Skin epidermis (tissue), 12 donors: ENCODE measurements at regions not wholly inside any gene's neighbourhood (a gene's known extent, or its start where the extent isn't known, plus 50 kb on each side); places are given as distances from the start of the nearest gene placed in this dataset.

Experiments used
- H3K27ac ChIP-seq, 21 experiments: fragments of 200-600 bp; sonication (generic) in 11 of 21; one replicate each; pipeline ENCODE4 v1.5.0; 2020; ENCODE audit warnings: mild to moderate bottlenecking in 3 of 21, inconsistent platforms in 2 of 21, moderate library complexity in 2 of 21
- H3K4me3 ChIP-seq, 7 experiments: fragments of 200-600 bp; sonication (generic) in 2 of 7; one replicate each; pipeline ENCODE4 v1.5.0; 2020; ENCODE audit warnings: inconsistent platforms in 2 of 7, mild to moderate bottlenecking in 2 of 7, moderate library complexity in 1 of 7

- H3K4me3 ChIP-seq, result no peak overlapping the region
- H3K27ac ChIP-seq, result no peak overlapping the region
Observed at GRCh38 chr2:56444339-56444738, 260.5 kb downstream of the CCDC85A start.

- no peak overlapping the region for H3K27ac ChIP-seq
Observed at GRCh38 chr2:56448403-56449001, 264.7 kb downstream of the CCDC85A start.

DNA sequence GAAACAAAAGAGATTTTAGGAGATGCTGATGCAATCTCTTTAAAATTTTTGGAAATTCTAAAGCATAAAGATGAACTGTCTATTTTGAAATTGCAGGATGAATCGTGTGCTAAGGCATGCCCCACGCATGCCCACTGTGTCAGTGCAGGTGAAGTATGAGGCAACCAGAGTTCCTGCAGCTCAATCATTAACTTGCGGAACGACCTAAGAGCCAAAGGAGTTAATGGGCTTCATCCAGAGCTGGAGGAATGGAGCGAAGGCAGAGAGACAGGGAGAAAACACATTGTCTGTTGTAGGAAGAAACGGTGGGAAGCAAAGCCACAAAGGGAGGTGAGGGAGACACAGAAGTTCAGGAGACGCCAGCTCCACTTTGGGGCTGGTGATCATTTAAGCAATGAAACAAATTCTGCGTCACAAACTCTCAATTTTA is 265.2 kb downstream of the CCDC85A start:
- Histone ChIP-seq H3K4me3 (no peak overlapping the region), H3K27ac (no peak overlapping the region)

More at GRCh38 chr2:56448403-56449001, 264.7 kb downstream of the CCDC85A start:
- H3K4me3 ChIP-seq, result no peak overlapping the region

GRCh38 chr2:56449449-56449860 is 265.7 kb downstream of the CCDC85A start:
- no peak overlapping the region for H3K4me3 ChIP-seq
- H3K27ac ChIP-seq, result no peak overlapping the region

GRCh38 chr2:56450047-56450446 is 266.3 kb downstream of the CCDC85A start:
- H3K27ac ChIP-seq, result no peak overlapping the region
- no peak overlapping the region for H3K4me3 ChIP-seq

- no peak overlapping the region for H3K4me3 ChIP-seq
- no peak overlapping the region for H3K27ac ChIP-seq
Observed at GRCh38 chr2:56450772-56451171, 267.0 kb downstream of the CCDC85A start.

DNA sequence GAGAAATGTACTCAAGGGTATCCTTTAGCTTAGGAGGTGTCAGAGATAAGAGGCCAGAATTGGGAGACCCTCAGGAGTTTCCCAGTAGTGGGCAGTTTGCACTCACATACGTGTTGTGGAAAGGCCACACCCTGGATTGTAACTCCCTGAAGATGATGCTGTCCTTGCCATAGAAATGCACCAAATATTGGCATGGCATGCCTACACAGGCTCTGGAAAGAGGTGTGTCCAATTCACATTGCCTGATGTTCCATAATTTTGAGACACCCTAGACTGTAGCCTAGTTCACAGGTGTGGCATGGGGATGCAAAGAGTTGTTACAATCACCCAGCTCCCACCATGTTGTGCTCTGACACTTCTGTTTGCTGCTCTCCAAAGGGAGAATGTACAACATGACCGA is 271.9 kb downstream of the CCDC85A start:
- no peak overlapping the region for H3K4me3 ChIP-seq

DNA sequence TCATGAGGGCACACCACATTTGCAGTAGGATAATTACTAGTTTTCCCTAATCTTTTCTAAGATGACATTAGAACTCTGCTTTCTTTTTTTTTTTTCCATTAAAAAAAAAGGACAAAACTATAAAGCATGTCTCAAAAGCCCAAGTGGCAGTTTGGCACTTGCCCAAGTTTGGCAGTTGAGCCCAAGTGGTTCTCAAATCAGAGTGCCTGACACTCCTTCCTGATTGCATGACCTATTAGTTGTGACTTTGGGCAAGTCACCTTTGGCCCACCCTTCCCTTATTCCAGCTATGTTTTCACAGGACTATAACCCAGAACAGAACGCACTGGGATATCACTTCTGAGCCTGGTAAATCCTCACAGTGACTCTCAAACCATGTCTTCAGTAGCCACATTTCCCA is 273.0 kb downstream of the CCDC85A start:
- Histone ChIP-seq H3K4me3 (no peak overlapping the region), H3K27ac (no peak overlapping the region)

More for the DNA sequence above, 271.9 kb downstream of the CCDC85A start:
- no peak overlapping the region for H3K27ac ChIP-seq

DNA sequence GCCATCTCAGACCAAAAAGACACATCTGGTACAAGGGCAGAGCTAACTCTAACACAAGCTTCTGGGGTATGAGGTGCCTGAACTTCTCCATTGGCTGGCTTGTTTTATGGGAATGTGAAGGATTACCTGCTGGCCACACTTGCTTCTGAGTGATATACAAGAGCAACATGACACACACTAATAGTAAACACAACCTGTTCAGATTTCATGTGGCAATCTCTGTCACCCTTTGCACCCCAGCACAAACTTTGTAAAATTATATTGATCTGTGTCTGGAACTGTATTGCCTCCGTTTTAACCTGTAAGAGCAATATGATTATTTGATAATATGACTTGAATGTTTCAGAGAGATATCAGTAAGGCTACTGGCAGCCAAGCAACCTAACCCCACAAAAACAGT is 276.7 kb downstream of the CCDC85A start:
- no peak overlapping the region for H3K27ac ChIP-seq
- H3K4me3 ChIP-seq, result no peak overlapping the region

DNA sequence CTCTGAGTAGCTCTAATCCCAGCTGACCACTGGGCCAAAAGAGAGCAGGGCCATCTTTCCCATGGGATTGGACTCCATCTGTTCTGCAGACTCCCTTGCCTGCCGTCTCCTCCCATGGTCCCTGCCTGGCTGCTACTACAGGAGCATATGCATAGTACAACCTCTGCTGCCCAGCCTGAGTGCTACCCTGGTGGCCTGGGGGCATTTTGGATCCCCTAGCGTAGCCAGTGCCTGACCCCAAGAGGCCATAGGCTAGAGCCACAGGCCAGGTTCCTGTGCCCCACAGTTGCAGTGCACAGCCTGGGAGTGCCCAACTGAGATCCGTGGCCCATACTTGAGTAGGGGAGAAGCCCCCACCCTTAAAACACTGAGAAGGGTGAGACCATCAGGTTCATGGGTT is 280.3 kb downstream of the CCDC85A start:
- Histone ChIP-seq H3K4me3 (no peak overlapping the region), H3K27ac (no peak overlapping the region)

DNA sequence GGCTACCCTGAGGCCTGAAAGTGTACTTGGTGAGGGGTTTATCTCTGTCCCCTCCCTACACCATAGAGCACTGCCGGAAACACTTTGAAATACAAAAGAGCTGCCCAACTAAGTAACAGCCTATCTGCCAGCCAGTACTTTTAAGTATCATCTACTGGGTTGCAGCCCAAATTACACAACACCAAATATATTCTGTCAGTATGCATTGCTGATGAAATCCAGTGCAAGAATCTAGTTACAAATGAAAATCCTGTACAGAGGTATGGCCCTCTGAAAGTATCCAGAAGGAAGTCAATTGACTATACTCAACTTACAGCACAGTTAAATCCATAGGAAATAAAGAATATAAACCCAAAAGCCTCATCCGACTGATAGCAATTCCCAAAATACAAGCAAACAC is 280.8 kb downstream of the CCDC85A start:
- H3K27ac ChIP-seq, result no peak overlapping the region
- no peak overlapping the region for H3K4me3 ChIP-seq

DNA sequence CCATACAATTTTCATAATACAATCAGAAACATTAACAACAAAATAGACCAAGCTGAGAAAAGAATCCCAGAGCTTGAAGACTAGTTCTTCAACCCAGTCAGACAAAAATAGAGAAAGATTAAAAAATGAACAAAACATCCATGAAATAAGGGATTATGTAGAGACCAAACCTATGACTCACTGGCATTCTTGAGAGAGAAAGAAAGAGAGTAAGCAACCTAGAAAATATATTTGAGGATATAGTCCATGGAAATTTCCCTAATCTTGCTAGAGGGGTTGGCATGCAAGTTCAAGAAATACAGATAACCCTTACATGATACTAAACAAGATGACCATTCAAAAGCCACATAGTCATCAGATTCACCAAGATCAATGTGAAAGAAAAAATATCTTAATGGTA is 281.7 kb downstream of the CCDC85A start:
- H3K4me3 ChIP-seq, result no peak overlapping the region
- H3K27ac ChIP-seq, result no peak overlapping the region

DNA sequence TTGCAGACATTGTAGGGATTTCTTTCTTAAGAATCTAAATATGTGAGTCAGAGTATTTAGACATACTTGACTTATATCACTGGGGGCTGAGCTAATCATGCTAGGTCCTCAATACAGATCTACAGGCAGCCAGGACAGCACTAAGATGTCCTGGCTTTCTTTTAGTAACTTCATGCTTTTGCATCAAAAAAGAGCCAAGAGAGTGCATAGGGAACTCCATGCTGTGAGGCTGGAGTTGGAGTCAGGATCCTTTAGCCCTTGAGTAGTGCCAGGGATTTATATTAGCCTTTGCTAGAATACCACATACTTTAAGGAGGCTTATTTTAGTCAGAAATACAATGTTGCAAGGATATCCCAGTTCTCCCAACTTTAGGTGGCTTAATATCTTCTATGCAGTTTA is 289.7 kb downstream of the CCDC85A start:
- Histone ChIP-seq H3K4me3 (no peak overlapping the region), H3K27ac (no peak overlapping the region)

- no peak overlapping the region for H3K27ac ChIP-seq
Observed at GRCh38 chr2:56474412-56475158, 290.8 kb downstream of the CCDC85A start.

GRCh38 chr2:56475191-56475590 is 291.4 kb downstream of the CCDC85A start:
- no peak overlapping the region for H3K4me3 ChIP-seq
- H3K27ac ChIP-seq, result no peak overlapping the region

More at GRCh38 chr2:56474412-56475158, 290.8 kb downstream of the CCDC85A start:
- no peak overlapping the region for H3K4me3 ChIP-seq

DNA sequence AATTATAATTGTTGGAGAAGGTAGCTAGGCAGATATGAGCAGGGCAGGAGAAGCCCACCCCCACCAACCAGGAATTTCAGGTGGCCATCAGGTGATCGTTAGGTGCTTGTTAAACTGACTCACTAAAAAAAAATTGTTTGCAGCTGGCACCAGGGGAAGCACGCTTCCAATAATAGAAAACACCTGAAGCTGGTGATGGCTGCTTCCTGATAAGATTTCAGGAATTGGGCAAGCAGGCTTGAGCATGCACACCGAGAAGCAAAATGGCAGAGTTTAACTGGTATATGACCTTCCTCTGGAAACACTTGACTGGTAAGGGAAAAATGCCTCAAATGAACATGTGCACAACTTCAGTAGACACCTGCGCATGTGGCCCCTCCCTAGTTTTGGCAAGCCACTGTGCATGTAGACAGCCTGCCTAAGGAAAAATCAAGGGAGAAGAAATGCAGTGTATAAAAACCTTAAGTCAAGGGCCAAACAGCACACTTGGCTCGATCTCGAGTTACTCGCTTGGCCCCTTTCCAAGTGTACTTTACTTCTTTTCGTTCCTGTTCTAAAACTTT is 292.8 kb downstream of the CCDC85A start:
- Histone ChIP-seq H3K4me3 (no peak overlapping the region), H3K27ac (no peak overlapping the region)

DNA sequence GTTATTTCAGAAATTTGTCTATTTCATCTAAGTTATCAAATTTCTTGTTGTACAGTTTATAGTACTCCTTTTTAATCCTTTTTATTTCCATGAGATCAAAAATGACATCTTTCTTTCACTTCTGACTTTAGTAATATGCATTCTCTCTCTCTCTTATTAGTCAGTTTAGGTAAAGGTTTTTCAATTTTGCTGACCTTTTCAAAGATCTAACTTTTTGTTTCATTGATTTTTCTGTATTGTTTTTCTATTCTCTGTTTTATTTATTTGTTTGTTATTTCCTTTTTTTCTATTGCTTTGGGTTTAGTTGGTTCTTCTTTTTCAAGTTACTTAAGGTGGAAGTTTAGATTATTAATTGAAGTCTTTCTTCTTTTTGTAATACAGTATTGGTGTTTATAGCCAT is 294.2 kb downstream of the CCDC85A start:
- no peak overlapping the region for H3K27ac ChIP-seq
- H3K4me3 ChIP-seq, result no peak overlapping the region

- Histone ChIP-seq H3K4me3 (no peak overlapping the region), H3K27ac (no peak overlapping the region)
Observed at GRCh38 chr2:56483081-56483480, 299.3 kb downstream of the CCDC85A start.

DNA sequence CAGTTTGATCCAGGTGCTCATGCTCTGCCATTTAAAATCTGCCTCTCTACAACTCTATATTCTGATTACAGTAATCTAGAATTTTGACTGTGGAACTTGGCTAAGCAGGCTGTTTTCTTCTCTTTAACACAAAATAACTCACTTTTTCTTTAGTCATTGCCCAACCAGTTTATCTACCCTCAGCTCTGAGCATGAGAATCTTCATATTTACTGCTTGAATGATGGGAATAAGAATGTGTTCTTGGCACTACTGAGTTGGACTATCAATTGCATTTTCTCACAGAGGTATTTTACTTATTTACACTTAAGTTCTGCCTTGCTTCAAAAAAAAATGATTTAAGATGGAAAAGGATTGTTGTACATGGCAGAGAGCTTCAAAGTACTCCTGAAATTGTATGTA is 301.1 kb downstream of the CCDC85A start:
- Histone ChIP-seq H3K27ac (no peak overlapping the region), H3K4me3 (no peak overlapping the region)

GRCh38 chr2:56500317-56500716 is 316.5 kb downstream of the CCDC85A start:
- Histone ChIP-seq H3K27ac (no peak overlapping the region), H3K4me3 (no peak overlapping the region)

GRCh38 chr2:56502616-56503015 is 318.8 kb downstream of the CCDC85A start:
- Histone ChIP-seq H3K4me3 (no peak overlapping the region), H3K27ac (no peak overlapping the region)
